ENCODE measurements at regions not wholly inside any gene's neighbourhood (a gene's known extent, or its start where the extent isn't known, plus 50 kb on each side); places are given as distances from the start of the nearest gene placed in this dataset.

- no peak overlapping the region for H3K4me3 ChIP-seq (ENCODE audit: low read length, poor library complexity, severe bottlenecking)
- no peaks in the 10 kb centered on the region for H3K9me3 ChIP-seq (ENCODE audit: insufficient read depth, low read depth, low read length)
- no peaks in the 10 kb centered on the region for H3K4me1 ChIP-seq (ENCODE audit: insufficient read depth, low read length, poor library complexity, severe bottlenecking)
- no peaks in the 10 kb centered on the region for H3K79me2 ChIP-seq (ENCODE audit: insufficient read depth, low read length)
- H3K9me2 ChIP-seq (replicated peaks; ENCODE audit: low read depth, low read length), result no peaks in the 10 kb centered on the region
- no peaks in the 10 kb centered on the region for H3K36me3 ChIP-seq (ENCODE audit: insufficient read depth, low read length)
- no peak overlapping the region for H3K4me2 ChIP-seq (ENCODE audit: low read depth, low read length, poor library complexity, severe bottlenecking)
- TF ChIP-seq EZH2phosphoT487 (IDR thresholded peaks at IDR 0.05; ENCODE audit: borderline replicate concordance), result no peak
- TF ChIP-seq CTCF (conservative IDR thresholded peaks at IDR 0.05; ENCODE audit: low read length), result no peak
- H3K9ac ChIP-seq (ENCODE audit: low read depth, low read length, poor library complexity, severe bottlenecking), result no peak overlapping the region
- H3F3A ChIP-seq (ENCODE audit: low read depth), result no peaks in the 10 kb centered on the region
- no peaks in the 10 kb centered on the region for H4K20me1 ChIP-seq (ENCODE audit: insufficient read depth, low read length, poor library complexity, severe bottlenecking)
- H3K27me3 ChIP-seq (ENCODE audit: insufficient read depth, low read length, poor library complexity, severe bottlenecking), result no peaks in the 10 kb centered on the region
- H2AFZ ChIP-seq (ENCODE audit: low read length), result no peak overlapping the region
These were observed 279.9 kb downstream of the ENC1 start for GRCh38 chr5:74360535-74361210.

- H3K4me1 ChIP-seq (ENCODE audit: insufficient read depth, low read length, poor library complexity, severe bottlenecking), result no peaks in the 10 kb centered on the region
- no peaks in the 10 kb centered on the region for H3K27me3 ChIP-seq (ENCODE audit: insufficient read depth, low read length, poor library complexity, severe bottlenecking)
- H3K9ac ChIP-seq (ENCODE audit: low read depth, low read length, poor library complexity, severe bottlenecking), result no peak overlapping the region
- no peaks in the 10 kb centered on the region for H4K20me1 ChIP-seq (ENCODE audit: insufficient read depth, low read length, poor library complexity, severe bottlenecking)
- no peak overlapping the region for H2AFZ ChIP-seq (ENCODE audit: low read length)
- H3K79me2 ChIP-seq (ENCODE audit: insufficient read depth, low read length), result no peaks in the 10 kb centered on the region
- no peaks in the 10 kb centered on the region for H3F3A ChIP-seq (ENCODE audit: low read depth)
- H3K9me3 ChIP-seq (ENCODE audit: insufficient read depth, low read depth, low read length), result no peaks in the 10 kb centered on the region
- no peak for TF ChIP-seq EZH2phosphoT487 (IDR thresholded peaks at IDR 0.05; ENCODE audit: borderline replicate concordance)
- TF ChIP-seq CTCF (conservative IDR thresholded peaks at IDR 0.05; ENCODE audit: low read length), result no peak
- no peaks in the 10 kb centered on the region for H3K36me3 ChIP-seq (ENCODE audit: insufficient read depth, low read length)
- no peaks in the 10 kb centered on the region for H3K9me2 ChIP-seq (replicated peaks; ENCODE audit: low read depth, low read length)
- no peak overlapping the region for H3K4me2 ChIP-seq (ENCODE audit: low read depth, low read length, poor library complexity, severe bottlenecking)
- no peak overlapping the region for H3K4me3 ChIP-seq (ENCODE audit: low read length, poor library complexity, severe bottlenecking)
These were observed 282.7 kb downstream of the ENC1 start for GRCh38 chr5:74357827-74358226.

- H3K4me2 ChIP-seq (ENCODE audit: low read depth, low read length, poor library complexity, severe bottlenecking), result no peak overlapping the region
- H3K4me1 ChIP-seq (ENCODE audit: insufficient read depth, low read length, poor library complexity, severe bottlenecking), result no peaks in the 10 kb centered on the region
- TF ChIP-seq EZH2phosphoT487 (IDR thresholded peaks at IDR 0.05; ENCODE audit: borderline replicate concordance), result no peak
- no peak for TF ChIP-seq CTCF (conservative IDR thresholded peaks at IDR 0.05; ENCODE audit: low read length)
- no peaks in the 10 kb centered on the region for H3K9me3 ChIP-seq (ENCODE audit: insufficient read depth, low read depth, low read length)
- H3K9me2 ChIP-seq (replicated peaks; ENCODE audit: low read depth, low read length), result no peaks in the 10 kb centered on the region
- no peak overlapping the region for H3K9ac ChIP-seq (ENCODE audit: low read depth, low read length, poor library complexity, severe bottlenecking)
- no peak overlapping the region for H2AFZ ChIP-seq (ENCODE audit: low read length)
- no peaks in the 10 kb centered on the region for H4K20me1 ChIP-seq (ENCODE audit: insufficient read depth, low read length, poor library complexity, severe bottlenecking)
- no peak overlapping the region for H3K4me3 ChIP-seq (ENCODE audit: low read length, poor library complexity, severe bottlenecking)
- no peaks in the 10 kb centered on the region for H3K27me3 ChIP-seq (ENCODE audit: insufficient read depth, low read length, poor library complexity, severe bottlenecking)
- no peaks in the 10 kb centered on the region for H3K36me3 ChIP-seq (ENCODE audit: insufficient read depth, low read length)
- no peaks in the 10 kb centered on the region for H3K79me2 ChIP-seq (ENCODE audit: insufficient read depth, low read length)
- no peaks in the 10 kb centered on the region for H3F3A ChIP-seq (ENCODE audit: low read depth)
These were observed 284.4 kb downstream of the ENC1 start for GRCh38 chr5:74356009-74356695.

All from Loucy (cell line).